ENCODE measurements at regions not wholly inside any gene's neighbourhood (a gene's known extent, or its start where the extent isn't known, plus 50 kb on each side); places are given as distances from the start of the nearest gene placed in this dataset.
"Not testable (repeated sequence)": the region's sequence is repeated elsewhere in the genome, so short reads cannot be mapped to it uniquely, and the experiment has no call there.

DNA sequence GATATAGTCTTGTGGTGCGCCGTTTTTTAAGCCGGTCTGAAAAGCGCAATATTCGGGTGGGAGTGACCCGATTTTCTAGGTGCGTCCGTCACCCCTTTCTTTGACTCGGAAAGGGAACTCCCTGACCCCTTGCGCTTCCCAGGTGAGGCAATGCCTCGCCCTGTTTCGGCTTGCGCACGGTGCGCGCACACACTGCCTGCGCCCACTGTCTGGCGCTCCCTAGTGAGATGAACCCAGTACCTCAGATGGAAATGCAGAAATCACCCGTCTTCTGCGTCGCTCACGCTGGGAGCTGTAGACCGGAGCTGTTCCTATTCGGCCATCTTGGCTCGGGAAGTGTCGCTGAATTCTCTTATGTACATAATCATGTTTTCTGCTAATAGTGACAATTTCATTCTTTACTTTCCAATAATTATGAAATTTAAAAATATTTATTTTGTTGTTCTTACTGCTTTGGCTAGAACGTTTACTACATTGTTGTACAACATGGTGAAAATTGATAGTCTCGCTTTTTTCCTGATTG lies 61.2 kb upstream of the MINDY3 start:
- DNase-seq (ENCODE audit: extremely low read depth in 1 of 11, low read depth in 9 of 11, low spot score in 4 of 11), result not testable (repeated sequence)

DNA sequence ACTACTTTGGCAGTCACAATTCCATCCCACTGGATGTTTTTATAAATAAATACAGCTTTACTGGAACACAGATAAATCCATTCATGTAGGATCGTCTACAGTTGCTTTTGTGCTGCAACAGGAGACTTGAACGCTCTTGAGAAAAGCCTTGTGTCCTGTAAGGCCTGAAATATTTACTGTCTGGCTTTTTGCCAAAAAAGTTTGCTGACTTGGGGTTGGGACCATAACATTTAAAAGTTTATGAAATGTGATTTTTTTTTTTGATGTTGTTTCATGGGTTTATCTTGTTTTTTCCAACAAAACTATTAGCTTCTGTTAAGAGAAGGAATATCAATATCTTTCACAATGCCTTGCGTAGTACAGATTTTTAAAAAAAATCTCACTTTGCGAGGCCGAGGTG lies 71.1 kb upstream of the MINDY3 start:
- DNase-seq (ENCODE audit: extremely low read depth in 1 of 11, low read depth in 9 of 11, low spot score in 4 of 11), result no peak

DNA sequence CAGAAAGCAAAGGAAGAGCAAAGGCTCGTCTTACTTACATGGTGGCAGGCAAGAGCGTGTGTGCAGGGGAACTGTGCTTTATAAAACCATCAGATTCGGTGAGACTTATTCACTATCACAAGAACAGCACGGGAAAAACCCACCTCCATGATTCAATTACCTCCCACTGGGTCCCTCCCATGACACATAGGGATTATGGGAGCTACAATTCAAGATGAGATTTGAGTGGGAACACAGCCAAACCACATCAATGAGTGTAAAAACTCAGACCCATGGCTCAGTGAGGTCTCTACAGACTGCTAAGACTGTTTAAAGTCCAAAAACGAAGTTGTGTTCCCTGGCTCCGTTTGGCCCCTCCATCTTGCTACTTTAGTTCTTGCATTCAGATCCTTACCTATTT lies 79.2 kb upstream of the MINDY3 start:
- DNase-seq (ENCODE audit: extremely low read depth in 1 of 11, low read depth in 9 of 11, low spot score in 4 of 11), result not testable (repeated sequence)

DNA sequence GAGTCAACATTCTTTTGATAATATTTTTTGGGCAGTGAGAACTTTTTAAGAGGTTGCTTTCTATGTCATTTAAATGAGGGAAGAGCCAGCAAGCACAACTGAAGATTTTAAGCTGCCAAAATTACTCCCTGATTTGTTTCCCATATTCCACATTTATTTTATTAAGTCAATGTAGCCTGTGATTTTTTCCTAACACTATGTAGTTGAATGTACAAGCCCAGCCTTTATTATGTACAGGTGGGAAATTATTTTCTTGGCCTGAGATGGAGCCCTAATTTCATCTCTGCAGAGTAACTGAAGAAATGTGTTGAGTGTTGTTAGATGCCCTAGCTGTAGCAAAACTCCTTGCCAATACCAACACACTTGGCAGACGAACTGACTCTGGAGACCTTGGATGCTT lies 83.1 kb upstream of the MINDY3 start:
- DNase-seq (ENCODE audit: extremely low read depth in 1 of 11, low read depth in 9 of 11, low spot score in 4 of 11), result no peak

DNA sequence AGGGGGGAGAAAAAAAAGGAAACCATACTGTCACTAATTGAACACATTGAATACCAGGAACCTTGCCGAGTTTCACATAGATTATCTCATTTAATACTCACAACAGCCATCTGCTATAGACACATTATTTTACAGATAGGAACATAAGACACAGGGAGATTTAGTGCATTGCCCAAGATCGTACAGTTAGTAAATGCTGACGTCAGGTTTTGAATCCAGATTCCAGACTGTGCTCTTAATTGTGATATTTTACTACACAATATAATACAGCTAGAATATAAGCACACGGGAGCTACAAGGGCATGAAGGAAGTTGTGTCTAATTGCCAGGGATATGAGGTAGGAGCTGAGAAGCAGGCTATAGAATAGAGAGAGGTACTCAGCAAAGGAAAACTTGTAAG lies 93.9 kb upstream of the MINDY3 start:
- DNase-seq (ENCODE audit: extremely low read depth in 1 of 11, low read depth in 9 of 11, low spot score in 4 of 11), result no peak

DNA sequence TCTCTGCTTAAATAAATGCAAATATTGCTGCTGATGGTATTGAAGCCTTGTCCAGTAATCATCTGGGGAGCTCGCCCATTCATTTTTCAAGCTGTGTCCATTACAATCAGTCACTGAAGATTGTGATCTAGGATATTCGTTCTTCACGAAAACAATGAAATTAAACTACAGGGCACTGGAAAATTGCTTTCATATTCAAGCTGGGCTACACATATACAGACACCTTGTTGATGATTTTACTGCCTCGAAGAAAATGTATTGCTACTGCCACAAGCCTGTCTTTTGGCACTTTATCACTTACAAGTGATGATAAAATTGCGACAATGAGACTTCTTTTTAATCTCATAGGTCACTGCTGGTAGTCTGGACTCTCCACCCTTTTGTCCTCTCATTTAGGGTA lies 100.0 kb upstream of the MINDY3 start:
- DNase-seq (ENCODE audit: extremely low read depth in 1 of 11, low read depth in 9 of 11, low spot score in 4 of 11), result no peak

DNA sequence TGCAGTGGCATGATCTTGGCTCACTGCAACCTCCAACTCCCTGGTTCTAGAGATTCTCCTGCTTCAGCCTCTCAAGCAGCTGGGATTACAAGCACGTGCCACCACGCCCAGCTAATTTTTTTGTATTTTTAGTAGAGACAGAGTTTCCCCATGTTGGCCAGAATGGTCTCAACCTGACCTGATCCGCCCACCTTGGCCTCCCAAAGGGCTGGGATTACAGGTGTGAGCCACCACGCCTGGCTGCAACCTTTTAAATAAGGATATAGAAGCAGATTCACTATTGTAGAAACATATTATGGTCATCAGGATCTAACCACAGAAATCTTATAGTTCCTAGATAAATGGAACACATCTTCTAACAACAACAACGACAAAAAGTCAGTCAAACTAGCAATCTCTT lies 112.4 kb upstream of the MINDY3 start:
- not testable (repeated sequence) for DNase-seq (ENCODE audit: extremely low read depth in 1 of 11, low read depth in 9 of 11, low spot score in 4 of 11)

DNA sequence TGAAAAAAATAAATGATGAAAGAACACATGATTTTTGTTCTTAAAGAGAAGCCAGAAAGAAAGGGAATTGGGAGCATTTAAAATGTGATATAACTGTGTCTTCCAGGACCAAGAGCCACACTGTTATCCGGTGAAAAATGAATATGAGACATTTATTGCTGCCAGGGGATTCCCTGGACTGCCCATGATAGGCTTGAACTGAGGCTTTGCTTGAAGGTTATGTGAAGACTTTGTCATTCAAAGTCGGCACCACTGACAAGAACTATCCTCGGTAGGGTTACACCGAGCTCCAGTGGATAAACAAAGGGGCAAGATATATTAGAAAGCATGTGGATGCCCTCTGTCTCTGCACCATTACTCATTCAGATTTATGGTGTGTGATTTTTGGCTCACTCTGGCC lies 125.4 kb upstream of the MINDY3 start:
- DNase-seq (ENCODE audit: extremely low read depth in 1 of 11, low read depth in 9 of 11, low spot score in 4 of 11), result no peak

DNA sequence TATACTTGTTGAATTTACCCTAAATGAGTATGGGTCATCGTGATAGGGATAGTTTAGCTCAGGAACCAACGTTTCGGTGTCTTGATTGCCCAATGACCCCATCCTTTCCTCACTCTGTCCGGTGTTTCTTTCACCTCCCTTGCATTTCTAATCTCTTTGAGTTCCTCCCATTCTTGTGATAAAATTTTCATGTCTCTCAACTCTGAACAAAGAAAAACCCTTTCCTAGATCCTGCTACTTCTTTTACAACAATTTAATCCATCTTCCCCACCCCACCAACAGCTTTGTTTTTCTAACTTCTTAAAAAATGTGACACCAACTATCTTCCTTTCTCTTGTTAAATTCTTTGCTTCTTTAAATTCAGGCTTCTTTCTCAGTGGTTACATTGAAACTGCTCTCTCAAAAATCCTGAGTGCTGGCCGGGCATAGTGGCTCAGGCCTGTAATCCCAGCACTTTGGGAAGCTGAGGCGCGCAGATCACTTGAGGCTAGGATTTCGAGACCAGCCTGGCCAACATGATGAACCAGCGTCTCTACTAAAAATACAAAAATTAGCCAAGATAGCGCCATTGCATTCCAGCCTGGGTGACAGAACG lies 130.3 kb upstream of the MINDY3 start:
- no peak for DNase-seq (ENCODE audit: extremely low read depth in 1 of 11, low read depth in 9 of 11, low spot score in 4 of 11)

DNA sequence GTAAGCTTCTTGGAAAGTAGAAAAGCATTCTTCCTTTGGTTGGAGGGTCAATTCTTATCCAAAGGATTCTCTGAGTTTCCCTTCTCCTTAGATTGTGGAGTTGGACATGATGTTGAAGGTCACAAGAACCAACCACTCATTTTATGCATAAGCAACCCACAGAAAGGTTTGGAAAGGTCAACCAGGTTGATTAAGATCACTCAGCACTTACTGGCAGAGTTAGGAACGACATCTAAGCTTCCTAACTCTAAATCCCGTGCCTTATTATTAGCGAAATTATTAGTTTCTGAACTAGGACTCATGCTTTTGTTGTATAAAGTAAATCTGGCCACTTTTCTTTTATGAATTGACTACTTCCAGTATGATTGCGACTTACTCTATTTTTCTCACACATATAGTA lies 137.0 kb upstream of the MINDY3 start:
- no peak for DNase-seq (ENCODE audit: extremely low read depth in 1 of 11, low read depth in 9 of 11, low spot score in 4 of 11)

DNA sequence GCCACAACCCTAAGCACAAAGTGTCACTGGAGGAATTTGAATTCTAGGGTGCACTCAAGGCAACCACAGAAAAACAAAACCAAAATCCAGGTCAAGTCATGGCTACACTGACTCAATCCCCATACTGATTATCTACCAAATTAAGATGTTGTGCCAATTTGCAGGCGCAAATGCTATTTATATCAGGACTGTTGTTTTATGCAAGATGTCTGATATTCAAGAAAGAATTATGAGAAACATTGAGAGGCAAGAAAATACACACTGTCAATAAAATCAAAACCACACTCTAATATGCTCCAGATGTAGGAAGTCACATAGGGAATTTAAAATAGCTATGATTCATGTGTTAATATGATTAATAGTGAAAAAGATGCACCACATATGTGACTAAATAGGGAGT lies 141.3 kb upstream of the MINDY3 start:
- DNase-seq (ENCODE audit: extremely low read depth in 1 of 11, low read depth in 9 of 11, low spot score in 4 of 11), result no peak

DNA sequence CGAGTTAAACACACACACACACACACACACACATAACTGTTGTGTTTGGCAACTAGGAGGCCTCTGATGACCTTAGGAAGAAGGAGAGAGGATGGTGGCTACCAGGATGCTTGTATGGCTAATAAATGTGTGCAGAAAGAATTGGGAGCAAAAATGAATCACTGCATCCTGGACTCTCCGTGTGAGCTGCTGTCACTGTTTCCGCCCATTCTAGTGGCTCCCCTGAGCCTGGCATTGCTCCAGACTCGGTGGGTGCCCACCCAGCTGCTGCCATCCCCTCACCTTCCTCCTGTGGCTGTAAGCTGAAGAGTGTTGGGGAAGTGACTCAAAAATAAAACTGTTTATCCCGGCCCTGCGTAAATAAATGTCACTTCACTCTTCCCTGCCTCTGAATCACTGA lies 149.5 kb upstream of the MINDY3 start:
- no peak for DNase-seq (ENCODE audit: extremely low read depth in 1 of 11, low read depth in 9 of 11, low spot score in 4 of 11)

DNA sequence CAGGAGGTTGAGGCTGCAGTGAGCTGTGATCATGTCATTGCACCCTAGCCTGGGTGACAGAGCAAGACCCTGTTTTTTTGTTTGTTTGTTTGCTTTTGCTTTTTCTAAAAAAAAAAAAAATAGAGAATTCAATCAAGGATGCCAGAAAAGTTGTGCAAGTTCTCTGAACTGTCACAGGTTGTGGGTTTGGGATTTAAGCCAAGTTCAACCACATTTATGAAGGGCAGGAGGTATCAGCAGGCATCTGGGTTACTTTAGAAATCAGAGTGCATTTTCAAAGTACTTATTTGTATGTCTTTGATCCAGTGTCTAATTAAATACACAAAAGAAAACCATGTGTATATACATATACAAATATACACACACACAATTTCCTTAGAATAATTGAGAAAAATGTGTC lies 151.2 kb upstream of the MINDY3 start:
- DNase-seq (ENCODE audit: extremely low read depth in 1 of 11, low read depth in 9 of 11, low spot score in 4 of 11), result no peak

DNA sequence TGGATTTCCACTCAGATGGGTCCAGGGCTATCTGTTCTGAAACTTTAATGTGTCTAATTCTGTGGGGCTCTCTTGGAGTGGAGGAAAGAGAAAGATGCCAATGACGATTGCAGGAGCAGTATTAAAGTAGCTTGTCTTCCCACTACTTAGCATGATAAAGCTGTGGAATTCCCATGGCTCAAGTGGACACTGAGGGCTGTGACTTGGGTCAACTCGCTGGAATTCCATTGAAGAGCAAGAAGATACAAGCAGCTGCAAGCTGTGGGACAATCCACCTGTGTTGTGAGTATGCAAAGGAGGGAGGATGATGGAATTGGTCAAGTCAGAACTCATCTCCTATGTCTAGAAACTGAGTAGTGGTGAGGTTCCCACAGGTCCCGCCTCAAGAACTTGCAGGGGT lies 154.2 kb upstream of the MINDY3 start:
- no peak for DNase-seq (ENCODE audit: extremely low read depth in 1 of 11, low read depth in 9 of 11, low spot score in 4 of 11)

DNA sequence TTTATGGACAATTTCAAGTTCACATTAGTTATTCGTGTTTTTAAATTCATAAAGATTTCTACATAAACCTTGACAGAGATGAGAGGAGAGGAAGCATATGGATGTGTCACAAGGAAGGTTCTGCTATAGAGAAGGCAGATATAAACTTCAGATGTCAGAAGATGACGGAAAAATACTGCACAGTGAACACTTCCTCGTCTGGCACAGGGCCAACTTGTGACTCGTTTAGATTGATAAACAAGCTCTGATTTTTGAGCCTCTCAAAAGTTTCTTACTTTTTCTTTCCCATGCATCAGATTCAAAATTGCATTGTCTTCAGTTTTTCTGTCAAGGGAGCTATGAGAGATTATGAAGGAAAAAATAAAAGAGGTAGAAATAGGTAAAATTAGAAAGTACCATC lies 156.4 kb upstream of the MINDY3 start:
- DNase-seq (ENCODE audit: extremely low read depth in 1 of 11, low read depth in 9 of 11, low spot score in 4 of 11), result no peak

DNA sequence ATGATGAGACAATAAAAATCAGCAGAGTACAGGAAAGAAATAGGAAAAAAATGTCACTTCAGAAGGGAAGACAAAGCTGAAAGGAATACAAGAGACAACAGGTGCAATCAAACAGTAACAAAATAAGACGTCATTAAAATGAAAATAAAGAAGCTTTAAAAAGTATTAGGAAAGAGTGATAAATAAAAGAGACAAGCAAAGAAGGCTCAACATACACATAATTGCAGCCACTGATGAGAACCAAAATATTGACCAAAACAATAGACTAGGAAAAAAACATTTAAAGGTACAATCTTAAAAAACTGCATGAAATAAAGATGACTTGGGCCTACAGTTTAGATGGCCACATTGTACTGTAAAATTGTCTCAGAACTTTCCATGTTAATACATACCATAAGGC lies 160.5 kb upstream of the MINDY3 start:
- DNase-seq (ENCODE audit: extremely low read depth in 1 of 11, low read depth in 9 of 11, low spot score in 4 of 11), result no peak

DNA sequence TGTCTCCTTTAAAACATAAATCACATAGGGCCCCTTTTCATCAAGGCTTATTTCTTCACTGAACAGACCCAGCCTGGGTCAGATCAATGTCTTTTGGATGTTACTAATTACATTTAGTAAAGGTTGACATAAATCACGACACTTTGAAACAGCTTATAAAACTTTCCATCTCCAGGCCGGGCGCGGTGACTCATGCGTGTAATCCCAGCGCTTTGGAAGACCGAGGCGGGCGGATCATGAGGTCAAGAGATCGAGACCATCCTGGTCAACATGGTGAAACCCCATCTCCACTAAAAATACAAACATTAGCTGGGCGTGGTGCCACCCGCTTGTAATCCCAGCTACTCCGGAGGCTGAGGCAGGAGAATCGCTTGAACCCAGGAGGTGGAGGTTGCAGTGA lies 166.5 kb upstream of the MINDY3 start:
- DNase-seq (ENCODE audit: extremely low read depth in 1 of 11, low read depth in 9 of 11, low spot score in 4 of 11), result peak in 1 of 11 donors; percentile 18

DNA sequence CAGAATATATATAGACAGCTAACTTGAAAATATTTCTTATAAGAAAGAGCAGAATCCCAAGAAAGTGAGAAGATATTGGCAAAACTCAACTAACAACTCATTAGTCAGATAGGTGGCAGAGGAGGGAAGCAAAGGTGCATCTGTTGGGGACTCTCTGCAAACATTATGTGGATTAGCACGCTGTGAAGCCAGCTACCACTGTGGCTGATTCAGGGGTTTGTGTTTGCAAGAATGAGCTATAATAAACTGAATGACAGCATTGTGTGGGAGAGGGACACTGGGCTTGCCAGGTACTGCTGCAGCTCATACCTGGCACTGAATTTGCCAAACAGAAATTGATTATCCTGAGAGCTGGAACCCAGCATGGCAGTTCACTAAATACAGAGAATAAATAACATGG lies 170.3 kb upstream of the MINDY3 start:
- DNase-seq (ENCODE audit: extremely low read depth in 1 of 11, low read depth in 9 of 11, low spot score in 4 of 11), result no peak

DNA sequence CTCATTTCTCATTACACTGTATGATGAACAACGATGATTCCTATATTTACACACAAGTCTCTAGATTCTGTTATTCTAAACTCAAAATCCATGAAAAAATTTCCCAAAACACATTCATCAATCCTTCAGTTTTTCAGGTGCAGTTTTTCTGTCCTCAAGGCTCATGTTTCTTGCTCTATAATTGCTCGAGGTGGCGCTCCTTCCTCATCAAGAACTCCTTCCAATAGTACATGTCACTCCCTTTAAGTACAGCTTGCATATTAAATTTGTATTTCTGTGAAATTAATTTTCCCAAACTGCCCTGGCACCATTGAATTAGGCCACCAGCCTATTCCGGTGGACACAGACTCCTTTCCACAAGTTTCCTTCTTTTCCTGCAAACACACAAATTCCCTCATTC lies 188.7 kb upstream of the MINDY3 start:
- DNase-seq (ENCODE audit: extremely low read depth in 1 of 11, low read depth in 9 of 11, low spot score in 4 of 11), result no peak

DNA sequence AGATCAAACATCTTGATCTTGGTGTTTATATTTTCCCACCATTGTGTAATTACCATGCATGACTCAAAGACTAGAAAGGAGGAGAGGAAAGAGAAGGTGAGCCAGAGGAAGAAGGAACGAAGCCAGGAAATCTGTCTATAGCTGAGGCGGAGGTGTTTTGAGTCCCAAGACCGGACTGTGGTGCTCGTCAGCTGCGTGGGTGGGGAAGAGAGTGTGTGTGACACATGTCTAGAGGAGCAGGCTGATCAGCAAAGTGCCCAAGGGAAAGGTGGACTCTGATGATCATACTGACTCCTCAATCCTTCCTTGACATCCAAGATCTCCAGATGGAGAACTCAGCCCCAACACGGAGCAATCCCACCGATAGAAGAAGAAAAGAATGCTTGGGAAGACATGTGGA lies 189.5 kb upstream of the MINDY3 start:
- DNase-seq (ENCODE audit: extremely low read depth in 1 of 11, low read depth in 9 of 11, low spot score in 4 of 11), result no peak

DNA sequence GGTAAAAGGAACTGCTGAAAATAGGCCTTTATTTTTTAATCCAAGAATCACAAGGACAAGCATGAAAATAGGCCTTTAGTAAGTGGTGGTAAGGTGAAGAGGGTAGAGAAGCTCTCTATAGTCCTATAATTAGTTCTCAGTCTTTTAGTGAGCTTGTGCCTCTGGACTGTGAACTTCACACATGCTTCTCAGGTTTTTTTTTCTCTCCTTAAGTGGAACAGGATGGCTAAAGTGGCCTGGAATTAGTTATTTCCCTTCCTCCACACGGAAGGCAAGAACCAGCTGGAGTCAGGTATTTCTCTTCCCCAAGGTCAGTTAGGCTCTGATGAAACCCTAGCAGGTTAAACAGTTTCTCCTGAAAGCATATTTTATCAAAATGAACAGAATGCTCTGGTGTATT lies 203.0 kb upstream of the MINDY3 start:
- DNase-seq (ENCODE audit: extremely low read depth in 1 of 11, low read depth in 9 of 11, low spot score in 4 of 11), result no peak

DNA sequence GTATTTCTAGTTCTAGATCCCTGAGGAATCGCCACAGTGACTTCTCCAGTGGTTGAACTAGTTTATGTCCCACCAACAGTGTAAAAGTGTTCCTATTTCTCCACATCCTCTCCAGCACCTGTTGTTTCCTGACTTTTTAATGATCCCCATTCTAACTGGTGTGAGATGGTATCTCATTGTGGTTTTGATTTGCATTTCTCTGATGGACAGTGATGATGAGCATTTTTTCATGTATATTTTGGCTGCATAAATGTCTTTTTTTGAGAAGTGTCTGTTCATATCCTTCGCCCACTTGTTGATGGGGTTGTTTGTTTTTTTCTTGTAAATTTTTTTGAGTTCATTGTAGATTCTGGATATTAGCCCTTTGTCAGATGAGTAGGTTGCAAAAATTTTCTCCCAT lies 223.2 kb upstream of the MINDY3 start:
- DNase-seq (ENCODE audit: extremely low read depth in 1 of 11, low read depth in 9 of 11, low spot score in 4 of 11), result not testable (repeated sequence)

Data from renal cortex interstitium (tissue), 11 donors.